Liver (tissue), 8 donors: ENCODE measurements at regions not wholly inside any gene's neighbourhood (a gene's known extent, or its start where the extent isn't known, plus 50 kb on each side); places are given as distances from the start of the nearest gene placed in this dataset.

Experiments
- DNase-seq: peaks from one replicate; pipeline ENCODE4 v3.0.0-alpha.2; 2017; ENCODE audit warnings: low spot score
- H3K27ac ChIP-seq, 2 donors: one replicate each; pipeline ENCODE4 v1.7.0; 2013; ENCODE audit warnings: inconsistent platforms in 2 of 2, low read length in 2 of 2, control low read depth in 1 of 2, low read depth in 1 of 2, mild to moderate bottlenecking in 1 of 2
- H3K27me3 ChIP-seq, 4 donors: one replicate each; pipeline versions ENCODE4 v1.6.1 to v1.7.0; 2013; ENCODE audit warnings: low read length in 3 of 4, inconsistent platforms in 1 of 4, mild to moderate bottlenecking in 1 of 4, moderate library complexity in 1 of 4; ENCODE audit not compliant: control insufficient read depth in 4 of 4, insufficient read depth in 4 of 4
- H3K36me3 ChIP-seq, 4 donors: one replicate each; pipeline versions ENCODE4 v1.6.1 to v1.7.0; 2013; ENCODE audit warnings: low read length in 3 of 4, mild to moderate bottlenecking in 3 of 4, low read depth in 1 of 4, moderate library complexity in 1 of 4; ENCODE audit not compliant: control insufficient read depth in 4 of 4, insufficient read depth in 3 of 4
- H3K4me1 ChIP-seq, 4 donors: one replicate each; pipeline versions ENCODE4 v1.6.1 to v1.7.0; 2013; ENCODE audit warnings: low read length in 3 of 4, mild to moderate bottlenecking in 3 of 4, moderate library complexity in 1 of 4; ENCODE audit not compliant: control insufficient read depth in 4 of 4, insufficient read depth in 4 of 4
- H3K4me3 ChIP-seq, 3 donors: one replicate each; pipeline versions ENCODE4 v1.6.1 to v1.7.0; 2013; ENCODE audit warnings: low read length in 3 of 3, control low read depth in 1 of 3, low read depth in 1 of 3, mild to moderate bottlenecking in 1 of 3
- H3K9ac ChIP-seq, 2 donors: one replicate each; pipeline ENCODE4 v1.7.0; 2013; ENCODE audit warnings: low read length in 2 of 2, mild to moderate bottlenecking in 2 of 2, moderate library complexity in 2 of 2, control low read depth in 1 of 2, low read depth in 1 of 2
- H3K9me3 ChIP-seq, 4 donors: one replicate each; pipeline versions ENCODE4 v1.6.1 to v1.7.0; 2013; ENCODE audit warnings: low read length in 3 of 4; ENCODE audit not compliant: control insufficient read depth in 4 of 4
- EGR1 ChIP-seq, 2 donors: IDR thresholded peaks; 2 replicates each; pipeline ENCODE4 v1.6.1; 2016 to 2018; ENCODE audit warnings: antibody characterized with exemption in 2 of 2, low read depth in 2 of 2
- FOXA1 ChIP-seq: IDR thresholded peaks from 2 replicates; pipeline ENCODE4 v1.6.1; 2016; ENCODE audit warnings: antibody characterized with exemption
- FOXA2 ChIP-seq: IDR thresholded peaks from 2 replicates; pipeline ENCODE4 v1.6.1; 2016; ENCODE audit warnings: antibody characterized with exemption
- GABPA ChIP-seq, 2 donors: IDR thresholded peaks in 1 of 2; conservative IDR thresholded peaks in 1 of 2; 2 replicates each; pipeline ENCODE4 v1.6.1; 2016; ENCODE audit warnings: antibody characterized with exemption in 2 of 2, mild to moderate bottlenecking in 1 of 2, moderate library complexity in 1 of 2
- HNF4A ChIP-seq, 2 donors: conservative IDR thresholded peaks; 2 replicates each; pipeline ENCODE4 v1.6.1; 2016; ENCODE audit warnings: antibody characterized with exemption in 2 of 2, mild to moderate bottlenecking in 2 of 2
- HNF4G ChIP-seq: IDR thresholded peaks from 2 replicates; pipeline ENCODE4 v1.6.1; 2016; ENCODE audit warnings: antibody characterized with exemption
- JUND ChIP-seq, 2 donors: IDR thresholded peaks; 2 replicates each; pipeline ENCODE4 v1.6.1; 2016; ENCODE audit warnings: antibody characterized with exemption in 2 of 2
- NR2F2 ChIP-seq: IDR thresholded peaks from 2 replicates; pipeline ENCODE4 v1.6.1; 2016; ENCODE audit warnings: antibody characterized with exemption
- RAD21 ChIP-seq, 2 donors: IDR thresholded peaks; 2 replicates each; pipeline ENCODE4 v1.6.1; 2016; ENCODE audit warnings: antibody characterized with exemption in 2 of 2, mild to moderate bottlenecking in 2 of 2
- RXRA ChIP-seq, 2 donors: IDR thresholded peaks; 2 replicates each; pipeline ENCODE4 v1.6.1; 2017 to 2018; ENCODE audit warnings: antibody characterized with exemption in 2 of 2, mild to moderate bottlenecking in 1 of 2
- SP1 ChIP-seq: IDR thresholded peaks from 2 replicates; pipeline ENCODE4 v1.6.1; 2018; ENCODE audit warnings: antibody characterized with exemption, mild to moderate bottlenecking
- TAF1 ChIP-seq: conservative IDR thresholded peaks from 2 replicates; pipeline ENCODE4 v1.6.1; 2016; ENCODE audit warnings: antibody characterized with exemption, mild to moderate bottlenecking
- YY1 ChIP-seq: IDR thresholded peaks from 2 replicates; pipeline ENCODE4 v1.6.1; 2016; ENCODE audit warnings: antibody characterized with exemption, mild to moderate bottlenecking
- WGBS: extraction: QIAGEN DNeasy Blood & Tissue Kit; methylation state at CpG from one replicate; pipeline ENCODE4 v1.1.7; 2013; 5-methylcytosine and 5-hydroxymethylcytosine counted together
- TF ChIP-seq, protein P1 (sequence below): IDR thresholded peaks from 2 replicates; pipeline ENCODE4 v1.6.1; 2016; ENCODE audit warnings: antibody characterized with exemption
- TF ChIP-seq, protein P2 (sequence below): IDR thresholded peaks from 2 replicates; pipeline ENCODE4 v1.6.1; 2016; ENCODE audit warnings: antibody characterized with exemption, mild to moderate bottlenecking
- TF ChIP-seq, protein P3 (sequence below): IDR thresholded peaks from 2 replicates; pipeline ENCODE4 v1.6.1; 2016; ENCODE audit warnings: antibody characterized with exemption
- TF ChIP-seq, protein P4 (sequence below): fragments of 150-350 bp; IDR thresholded peaks from 2 replicates; pipeline ENCODE4 v1.5.1; 2017; ENCODE audit warnings: improper control_type of control experiment, low read depth, low read length; ENCODE audit not compliant: missing input control
- TF ChIP-seq, protein P5 (sequence below): IDR thresholded peaks from 2 replicates; pipeline ENCODE4 v1.6.1; 2016; ENCODE audit warnings: antibody characterized with exemption
- donor health status: healthy.
- donor health status: healthy.
- donor health status: healthy.
- donor health status: healthy.
- donor health status: healthy.

DNA sequence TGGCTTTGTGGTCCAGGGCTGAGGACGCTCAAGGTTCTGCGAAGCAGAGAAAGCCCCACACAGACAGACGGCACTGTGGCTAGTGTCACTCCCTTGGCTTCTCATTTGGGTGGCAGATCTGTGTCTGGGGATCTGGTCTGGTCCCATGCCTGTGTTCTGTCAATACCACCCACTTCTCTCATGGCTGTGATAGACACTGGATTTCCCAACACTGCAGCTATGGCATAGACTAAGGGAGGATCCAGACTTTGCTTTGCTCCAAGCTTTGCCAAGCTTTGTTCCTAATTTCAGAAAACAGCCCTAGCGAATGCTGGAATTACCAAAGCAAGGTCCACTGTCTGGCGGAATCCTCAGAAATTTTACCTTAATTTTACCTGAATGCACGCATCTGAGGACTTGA is 62.1 kb downstream of the GADD45G start:
- H3K4me1 ChIP-seq = peaks cover 39 to 87% (median 61%) of the 10 kb centered on the region in 4 donors
- WGBS = 62% methylated on average over 6 of the region's 6 CpGs
- no peaks in the 10 kb centered on the region for H3K27me3 ChIP-seq
- no peak overlapping the region for H3K4me3 ChIP-seq
- H3K27ac ChIP-seq = peak overlapping the region; percentile 86 to 93
- H3K9me3 ChIP-seq = no peaks in the 10 kb centered on the region
- no peak for DNase-seq
- H3K36me3 ChIP-seq = no peaks in the 10 kb centered on the region
- H3K9ac ChIP-seq = peak overlapping the region in 1 of 2 donors; percentile 61
- TF ChIP-seq FOXA2 = peak; percentile 87
- no peak for TF ChIP-seq GABPA (IDR thresholded peaks at IDR 0.05 in 1 of 2, conservative IDR thresholded peaks at IDR 0.05 in 1 of 2)
- peak; percentile 79 for TF ChIP-seq HNF4G
- TF ChIP-seq, protein P1, sequence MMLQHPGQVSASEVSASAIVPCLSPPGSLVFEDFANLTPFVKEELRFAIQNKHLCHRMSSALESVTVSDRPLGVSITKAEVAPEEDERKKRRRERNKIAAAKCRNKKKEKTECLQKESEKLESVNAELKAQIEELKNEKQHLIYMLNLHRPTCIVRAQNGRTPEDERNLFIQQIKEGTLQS = no peak
- peak in 1 of 2 donors; percentile 50 for TF ChIP-seq JUND (IDR thresholded peaks at IDR 0.05)
- TF ChIP-seq, protein P2, sequence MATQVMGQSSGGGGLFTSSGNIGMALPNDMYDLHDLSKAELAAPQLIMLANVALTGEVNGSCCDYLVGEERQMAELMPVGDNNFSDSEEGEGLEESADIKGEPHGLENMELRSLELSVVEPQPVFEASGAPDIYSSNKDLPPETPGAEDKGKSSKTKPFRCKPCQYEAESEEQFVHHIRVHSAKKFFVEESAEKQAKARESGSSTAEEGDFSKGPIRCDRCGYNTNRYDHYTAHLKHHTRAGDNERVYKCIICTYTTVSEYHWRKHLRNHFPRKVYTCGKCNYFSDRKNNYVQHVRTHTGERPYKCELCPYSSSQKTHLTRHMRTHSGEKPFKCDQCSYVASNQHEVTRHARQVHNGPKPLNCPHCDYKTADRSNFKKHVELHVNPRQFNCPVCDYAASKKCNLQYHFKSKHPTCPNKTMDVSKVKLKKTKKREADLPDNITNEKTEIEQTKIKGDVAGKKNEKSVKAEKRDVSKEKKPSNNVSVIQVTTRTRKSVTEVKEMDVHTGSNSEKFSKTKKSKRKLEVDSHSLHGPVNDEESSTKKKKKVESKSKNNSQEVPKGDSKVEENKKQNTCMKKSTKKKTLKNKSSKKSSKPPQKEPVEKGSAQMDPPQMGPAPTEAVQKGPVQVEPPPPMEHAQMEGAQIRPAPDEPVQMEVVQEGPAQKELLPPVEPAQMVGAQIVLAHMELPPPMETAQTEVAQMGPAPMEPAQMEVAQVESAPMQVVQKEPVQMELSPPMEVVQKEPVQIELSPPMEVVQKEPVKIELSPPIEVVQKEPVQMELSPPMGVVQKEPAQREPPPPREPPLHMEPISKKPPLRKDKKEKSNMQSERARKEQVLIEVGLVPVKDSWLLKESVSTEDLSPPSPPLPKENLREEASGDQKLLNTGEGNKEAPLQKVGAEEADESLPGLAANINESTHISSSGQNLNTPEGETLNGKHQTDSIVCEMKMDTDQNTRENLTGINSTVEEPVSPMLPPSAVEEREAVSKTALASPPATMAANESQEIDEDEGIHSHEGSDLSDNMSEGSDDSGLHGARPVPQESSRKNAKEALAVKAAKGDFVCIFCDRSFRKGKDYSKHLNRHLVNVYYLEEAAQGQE = peak; percentile 57
- TF ChIP-seq EGR1 (IDR thresholded peaks at IDR 0.05; ENCODE audit: low read depth in 2 of 2) = peak in 1 of 2 donors; percentile 41
- TF ChIP-seq SP1 = peak; percentile 93
- TF ChIP-seq NR2F2 = no peak
- TF ChIP-seq, protein P3, sequence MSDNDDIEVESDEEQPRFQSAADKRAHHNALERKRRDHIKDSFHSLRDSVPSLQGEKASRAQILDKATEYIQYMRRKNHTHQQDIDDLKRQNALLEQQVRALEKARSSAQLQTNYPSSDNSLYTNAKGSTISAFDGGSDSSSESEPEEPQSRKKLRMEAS = peak; percentile 30
- TF ChIP-seq RAD21 (IDR thresholded peaks at IDR 0.05) = peak; percentile 53 to 71
- TF ChIP-seq, protein P4, sequence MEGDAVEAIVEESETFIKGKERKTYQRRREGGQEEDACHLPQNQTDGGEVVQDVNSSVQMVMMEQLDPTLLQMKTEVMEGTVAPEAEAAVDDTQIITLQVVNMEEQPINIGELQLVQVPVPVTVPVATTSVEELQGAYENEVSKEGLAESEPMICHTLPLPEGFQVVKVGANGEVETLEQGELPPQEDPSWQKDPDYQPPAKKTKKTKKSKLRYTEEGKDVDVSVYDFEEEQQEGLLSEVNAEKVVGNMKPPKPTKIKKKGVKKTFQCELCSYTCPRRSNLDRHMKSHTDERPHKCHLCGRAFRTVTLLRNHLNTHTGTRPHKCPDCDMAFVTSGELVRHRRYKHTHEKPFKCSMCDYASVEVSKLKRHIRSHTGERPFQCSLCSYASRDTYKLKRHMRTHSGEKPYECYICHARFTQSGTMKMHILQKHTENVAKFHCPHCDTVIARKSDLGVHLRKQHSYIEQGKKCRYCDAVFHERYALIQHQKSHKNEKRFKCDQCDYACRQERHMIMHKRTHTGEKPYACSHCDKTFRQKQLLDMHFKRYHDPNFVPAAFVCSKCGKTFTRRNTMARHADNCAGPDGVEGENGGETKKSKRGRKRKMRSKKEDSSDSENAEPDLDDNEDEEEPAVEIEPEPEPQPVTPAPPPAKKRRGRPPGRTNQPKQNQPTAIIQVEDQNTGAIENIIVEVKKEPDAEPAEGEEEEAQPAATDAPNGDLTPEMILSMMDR = no peak
- TF ChIP-seq RXRA (IDR thresholded peaks at IDR 0.05) = peak; percentile 79 to 91
- peak; percentile 64 for TF ChIP-seq FOXA1
- TF ChIP-seq TAF1 = peak; percentile 52
- peak; percentile 87 to 88 for TF ChIP-seq HNF4A (conservative IDR thresholded peaks at IDR 0.05)
- TF ChIP-seq, protein P5, sequence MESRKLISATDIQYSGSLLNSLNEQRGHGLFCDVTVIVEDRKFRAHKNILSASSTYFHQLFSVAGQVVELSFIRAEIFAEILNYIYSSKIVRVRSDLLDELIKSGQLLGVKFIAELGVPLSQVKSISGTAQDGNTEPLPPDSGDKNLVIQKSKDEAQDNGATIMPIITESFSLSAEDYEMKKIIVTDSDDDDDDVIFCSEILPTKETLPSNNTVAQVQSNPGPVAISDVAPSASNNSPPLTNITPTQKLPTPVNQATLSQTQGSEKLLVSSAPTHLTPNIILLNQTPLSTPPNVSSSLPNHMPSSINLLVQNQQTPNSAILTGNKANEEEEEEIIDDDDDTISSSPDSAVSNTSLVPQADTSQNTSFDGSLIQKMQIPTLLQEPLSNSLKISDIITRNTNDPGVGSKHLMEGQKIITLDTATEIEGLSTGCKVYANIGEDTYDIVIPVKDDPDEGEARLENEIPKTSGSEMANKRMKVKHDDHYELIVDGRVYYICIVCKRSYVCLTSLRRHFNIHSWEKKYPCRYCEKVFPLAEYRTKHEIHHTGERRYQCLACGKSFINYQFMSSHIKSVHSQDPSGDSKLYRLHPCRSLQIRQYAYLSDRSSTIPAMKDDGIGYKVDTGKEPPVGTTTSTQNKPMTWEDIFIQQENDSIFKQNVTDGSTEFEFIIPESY = no peak
- peak; percentile 58 for TF ChIP-seq YY1
